ENCODE measurements at regions not wholly inside any gene's neighbourhood (a gene's known extent, or its start where the extent isn't known, plus 50 kb on each side); places are given as distances from the start of the nearest gene placed in this dataset.

DNA sequence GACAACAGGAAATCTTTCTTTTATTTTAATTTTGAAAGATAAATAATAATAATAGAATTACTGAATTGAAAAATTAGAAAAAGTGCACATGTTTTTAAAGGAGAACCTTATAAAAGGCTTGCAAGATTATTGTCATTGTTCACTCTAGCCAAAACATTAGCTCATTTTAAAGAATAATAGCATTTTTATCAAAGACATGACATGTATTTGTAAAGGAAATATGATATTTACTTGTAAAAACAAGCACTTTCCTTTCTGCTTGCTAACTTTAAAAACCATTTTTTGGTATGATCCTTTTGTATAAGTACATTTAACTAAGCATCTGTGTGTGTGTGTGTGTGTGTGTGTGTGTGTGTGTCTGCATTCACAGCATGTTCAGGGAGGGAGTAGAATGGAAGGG lies 156.3 kb upstream of the C1orf87 start:
- Histone ChIP-seq H3K4me3 (no peak overlapping the region), H3K9me3 (ENCODE audit: low read depth) (no peaks in the 10 kb centered on the region), H3K4me1 (ENCODE audit: low read depth) (no peaks in the 10 kb centered on the region), H3K27me3 (no peaks in the 10 kb centered on the region), H3K27ac (no peak overlapping the region), H3K36me3 (no peaks in the 10 kb centered on the region)
- no peak for DNase-seq (ENCODE audit: low read depth in 1 of 2, low spot score in 1 of 2)
- TF ChIP-seq, protein P1, sequence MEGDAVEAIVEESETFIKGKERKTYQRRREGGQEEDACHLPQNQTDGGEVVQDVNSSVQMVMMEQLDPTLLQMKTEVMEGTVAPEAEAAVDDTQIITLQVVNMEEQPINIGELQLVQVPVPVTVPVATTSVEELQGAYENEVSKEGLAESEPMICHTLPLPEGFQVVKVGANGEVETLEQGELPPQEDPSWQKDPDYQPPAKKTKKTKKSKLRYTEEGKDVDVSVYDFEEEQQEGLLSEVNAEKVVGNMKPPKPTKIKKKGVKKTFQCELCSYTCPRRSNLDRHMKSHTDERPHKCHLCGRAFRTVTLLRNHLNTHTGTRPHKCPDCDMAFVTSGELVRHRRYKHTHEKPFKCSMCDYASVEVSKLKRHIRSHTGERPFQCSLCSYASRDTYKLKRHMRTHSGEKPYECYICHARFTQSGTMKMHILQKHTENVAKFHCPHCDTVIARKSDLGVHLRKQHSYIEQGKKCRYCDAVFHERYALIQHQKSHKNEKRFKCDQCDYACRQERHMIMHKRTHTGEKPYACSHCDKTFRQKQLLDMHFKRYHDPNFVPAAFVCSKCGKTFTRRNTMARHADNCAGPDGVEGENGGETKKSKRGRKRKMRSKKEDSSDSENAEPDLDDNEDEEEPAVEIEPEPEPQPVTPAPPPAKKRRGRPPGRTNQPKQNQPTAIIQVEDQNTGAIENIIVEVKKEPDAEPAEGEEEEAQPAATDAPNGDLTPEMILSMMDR (IDR thresholded peaks at IDR 0.05; ENCODE audit: low read depth, low read length) = no peak

DNA sequence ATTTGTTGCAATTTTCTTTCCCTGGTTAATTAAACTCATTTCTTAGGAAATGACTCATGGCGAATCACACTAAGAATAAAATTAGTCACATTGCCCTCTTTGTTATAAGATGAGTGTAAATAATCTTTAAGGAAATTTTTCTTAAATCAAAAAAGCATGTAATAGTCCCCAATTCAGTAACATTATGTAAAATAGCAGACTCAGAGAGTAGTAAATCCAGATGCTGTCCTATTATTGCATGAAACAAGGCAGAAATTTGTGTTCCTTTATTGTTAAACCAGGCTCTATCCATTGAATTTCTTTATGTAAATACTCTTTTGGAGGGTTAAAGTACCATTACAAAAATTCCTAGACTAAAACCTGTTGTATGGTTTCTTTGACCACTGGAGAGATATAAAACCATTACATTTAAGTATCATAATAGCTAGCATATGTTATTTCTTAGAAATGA lies 154.5 kb upstream of the C1orf87 start:
- Histone ChIP-seq H3K36me3 (no peaks in the 10 kb centered on the region), H3K4me3 (no peak overlapping the region), H3K4me1 (ENCODE audit: low read depth) (no peaks in the 10 kb centered on the region), H3K27me3 (no peaks in the 10 kb centered on the region), H3K9me3 (ENCODE audit: low read depth) (no peaks in the 10 kb centered on the region), H3K27ac (no peak overlapping the region)
- peak in 1 of 2 donors; percentile 4 for DNase-seq (ENCODE audit: low read depth in 1 of 2, low spot score in 1 of 2)
- TF ChIP-seq, protein P1 (IDR thresholded peaks at IDR 0.05; ENCODE audit: low read depth, low read length) = no peak

DNA sequence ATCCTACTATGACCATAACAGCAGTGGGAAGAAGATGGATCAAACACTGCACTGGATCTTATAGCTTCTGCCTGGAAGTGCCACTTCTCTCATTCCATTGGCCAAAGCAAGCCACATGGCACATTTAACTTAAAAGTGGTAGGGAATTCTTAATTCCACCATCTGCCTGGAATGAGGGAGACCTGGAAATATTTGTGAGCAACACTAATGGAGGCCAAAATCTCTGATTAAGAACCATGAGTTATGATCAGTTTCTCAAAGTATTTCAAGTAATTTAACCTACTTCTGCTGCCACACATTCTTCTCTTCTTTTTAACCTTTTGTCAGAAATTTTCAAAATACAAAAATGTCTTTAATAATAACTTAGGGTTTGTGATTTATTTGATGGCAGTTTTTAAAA lies 154.0 kb upstream of the C1orf87 start:
- no peak for DNase-seq (ENCODE audit: low read depth in 1 of 2, low spot score in 1 of 2)
- Histone ChIP-seq H3K4me3 (no peak overlapping the region), H3K27me3 (no peaks in the 10 kb centered on the region), H3K27ac (no peak overlapping the region), H3K9me3 (ENCODE audit: low read depth) (no peaks in the 10 kb centered on the region), H3K36me3 (no peaks in the 10 kb centered on the region), H3K4me1 (ENCODE audit: low read depth) (no peaks in the 10 kb centered on the region)
- TF ChIP-seq, protein P1 (IDR thresholded peaks at IDR 0.05; ENCODE audit: low read depth, low read length) = no peak

DNA sequence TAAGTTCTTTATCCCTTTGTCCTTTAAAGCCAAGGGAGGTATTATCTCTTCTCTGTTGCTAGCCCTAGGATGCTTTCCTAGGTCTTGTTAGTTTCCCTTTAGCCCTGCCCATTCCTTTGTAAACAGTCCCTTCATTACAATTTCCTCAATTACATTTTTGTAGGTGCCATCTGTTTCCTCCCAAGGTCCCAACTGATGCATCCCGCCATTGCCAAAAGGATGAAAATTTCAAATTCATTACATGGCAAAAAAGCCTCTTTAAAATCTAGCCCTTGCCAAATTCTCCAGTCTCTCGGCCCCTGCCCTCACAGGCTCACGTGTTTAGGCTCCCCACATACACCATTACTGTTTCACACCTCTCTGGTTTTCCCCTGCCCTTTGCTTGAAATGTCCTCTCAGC lies 151.9 kb upstream of the C1orf87 start:
- H3K9me3 ChIP-seq (ENCODE audit: low read depth) = no peaks in the 10 kb centered on the region
- no peak overlapping the region for H3K27ac ChIP-seq
- TF ChIP-seq, protein P1 (IDR thresholded peaks at IDR 0.05; ENCODE audit: low read depth, low read length) = no peak

DNA sequence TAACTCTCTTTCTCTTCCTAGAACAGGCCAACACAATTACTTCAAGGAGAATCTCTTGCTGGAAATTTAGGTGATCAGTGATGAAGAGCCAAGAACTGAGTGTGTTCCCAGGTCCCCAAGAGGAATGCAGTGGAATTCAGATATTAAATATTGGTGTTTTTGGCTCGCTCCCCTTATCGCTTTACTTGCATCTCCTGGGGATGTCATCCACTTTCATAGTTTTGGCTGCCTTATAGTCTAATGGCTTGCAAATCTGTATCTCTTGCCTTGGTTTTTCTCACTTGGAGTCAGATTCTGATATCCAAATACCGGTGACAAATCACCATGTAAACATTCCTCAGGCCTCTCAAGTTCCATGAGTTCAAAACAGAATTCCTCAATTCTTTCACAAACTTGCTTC lies 151.0 kb upstream of the C1orf87 start:
- Histone ChIP-seq H3K36me3 (no peaks in the 10 kb centered on the region), H3K9me3 (ENCODE audit: low read depth) (no peaks in the 10 kb centered on the region), H3K4me3 (no peak overlapping the region), H3K27me3 (no peaks in the 10 kb centered on the region), H3K27ac (no peak overlapping the region), H3K4me1 (ENCODE audit: low read depth) (no peaks in the 10 kb centered on the region)
- TF ChIP-seq, protein P1 (IDR thresholded peaks at IDR 0.05; ENCODE audit: low read depth, low read length) = no peak
- no peak for DNase-seq (ENCODE audit: low read depth in 1 of 2, low spot score in 1 of 2)

More for the DNA sequence above, 151.9 kb upstream of the C1orf87 start:
- DNase-seq (ENCODE audit: low read depth in 1 of 2, low spot score in 1 of 2) = no peak
- Histone ChIP-seq H3K27me3 (no peaks in the 10 kb centered on the region), H3K36me3 (no peaks in the 10 kb centered on the region), H3K4me1 (ENCODE audit: low read depth) (no peaks in the 10 kb centered on the region), H3K4me3 (no peak overlapping the region)

DNA sequence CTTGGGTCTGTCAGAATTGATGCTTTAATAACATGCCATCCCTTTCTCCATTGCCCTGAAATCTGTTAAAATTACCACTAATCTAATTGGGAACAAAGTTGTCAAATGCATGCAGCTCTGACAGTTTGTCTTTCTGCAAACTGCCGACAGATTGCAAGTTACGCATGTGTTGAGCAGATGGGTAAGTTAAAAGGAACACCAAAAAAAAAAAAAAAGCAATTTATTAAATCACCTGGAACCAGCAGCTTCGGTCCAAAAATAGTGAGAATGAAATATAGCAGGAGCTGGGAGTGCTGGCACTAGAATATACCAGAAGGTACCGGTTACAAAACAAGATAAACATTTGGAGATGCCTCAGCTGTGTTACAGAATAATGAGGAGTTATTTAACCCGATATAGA lies 149.6 kb upstream of the C1orf87 start:
- TF ChIP-seq, protein P1 (IDR thresholded peaks at IDR 0.05; ENCODE audit: low read depth, low read length) = no peak
- Histone ChIP-seq H3K9me3 (ENCODE audit: low read depth) (no peaks in the 10 kb centered on the region), H3K27ac (no peak overlapping the region), H3K27me3 (no peaks in the 10 kb centered on the region), H3K36me3 (no peaks in the 10 kb centered on the region), H3K4me1 (ENCODE audit: low read depth) (no peaks in the 10 kb centered on the region), H3K4me3 (no peak overlapping the region)
- no peak for DNase-seq (ENCODE audit: low read depth in 1 of 2, low spot score in 1 of 2)
